WI38 (cell line): ENCODE measurements at regions not wholly inside any gene's neighbourhood (a gene's known extent, or its start where the extent isn't known, plus 50 kb on each side); places are given as distances from the start of the nearest gene placed in this dataset.

Experiments used
- H3K4me3 ChIP-seq: 2 replicates; pipeline ENCODE4 v1.5.1; 2011; ENCODE audit warnings: low read depth, mild to moderate bottlenecking, control low read depth, low read length
- TF ChIP-seq, protein P1 (sequence below): IDR thresholded peaks from 2 replicates; pipeline ENCODE4 v1.5.1; 2012; ENCODE audit warnings: low read depth, mild to moderate bottlenecking, control low read depth, low read length

GRCh38 chr7:113247198-113247597 is 128.8 kb upstream of the SMIM30 start:
- no peak overlapping the region for H3K4me3 ChIP-seq
- TF ChIP-seq, protein P1, sequence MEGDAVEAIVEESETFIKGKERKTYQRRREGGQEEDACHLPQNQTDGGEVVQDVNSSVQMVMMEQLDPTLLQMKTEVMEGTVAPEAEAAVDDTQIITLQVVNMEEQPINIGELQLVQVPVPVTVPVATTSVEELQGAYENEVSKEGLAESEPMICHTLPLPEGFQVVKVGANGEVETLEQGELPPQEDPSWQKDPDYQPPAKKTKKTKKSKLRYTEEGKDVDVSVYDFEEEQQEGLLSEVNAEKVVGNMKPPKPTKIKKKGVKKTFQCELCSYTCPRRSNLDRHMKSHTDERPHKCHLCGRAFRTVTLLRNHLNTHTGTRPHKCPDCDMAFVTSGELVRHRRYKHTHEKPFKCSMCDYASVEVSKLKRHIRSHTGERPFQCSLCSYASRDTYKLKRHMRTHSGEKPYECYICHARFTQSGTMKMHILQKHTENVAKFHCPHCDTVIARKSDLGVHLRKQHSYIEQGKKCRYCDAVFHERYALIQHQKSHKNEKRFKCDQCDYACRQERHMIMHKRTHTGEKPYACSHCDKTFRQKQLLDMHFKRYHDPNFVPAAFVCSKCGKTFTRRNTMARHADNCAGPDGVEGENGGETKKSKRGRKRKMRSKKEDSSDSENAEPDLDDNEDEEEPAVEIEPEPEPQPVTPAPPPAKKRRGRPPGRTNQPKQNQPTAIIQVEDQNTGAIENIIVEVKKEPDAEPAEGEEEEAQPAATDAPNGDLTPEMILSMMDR, result no peak

DNA sequence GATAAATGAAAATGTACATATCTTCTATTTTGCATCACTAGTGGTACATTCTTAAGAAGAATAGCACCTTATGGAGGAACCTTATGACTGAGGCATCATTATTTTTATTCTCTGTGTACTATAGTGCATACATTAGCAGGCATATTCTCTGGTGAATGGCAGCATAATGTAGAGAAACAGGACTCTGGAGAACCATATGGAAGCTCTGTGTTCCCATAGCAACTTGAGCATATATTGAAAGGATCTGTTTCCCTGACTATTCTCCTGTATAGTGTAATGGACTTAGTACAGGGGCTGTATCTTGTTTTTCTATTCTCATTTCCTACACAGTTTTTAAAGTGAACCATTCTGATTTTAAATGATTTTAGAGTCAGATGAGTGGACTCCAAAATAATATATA is 128.4 kb upstream of the SMIM30 start:
- TF ChIP-seq, protein P1, result no peak

DNA sequence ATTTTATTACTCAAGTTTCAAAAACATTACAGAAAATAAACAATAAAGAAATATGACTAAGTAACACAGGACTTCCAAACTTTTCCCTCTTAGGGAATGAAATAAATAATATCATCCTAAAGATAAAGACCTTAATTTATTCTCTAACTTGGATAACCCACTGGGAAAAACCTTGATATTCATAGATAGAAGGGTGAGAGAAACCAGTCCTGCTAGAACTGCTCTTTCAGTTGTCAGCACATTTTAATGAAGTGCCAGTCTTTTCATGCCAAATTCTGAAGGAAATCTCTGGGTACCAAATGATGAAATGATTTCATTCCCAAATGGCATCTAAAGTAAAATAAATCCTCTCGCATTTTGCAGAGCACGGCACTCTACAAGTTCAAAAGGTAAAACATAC is 114.5 kb upstream of the SMIM30 start:
- H3K4me3 ChIP-seq, result no peak overlapping the region
- TF ChIP-seq, protein P1, result no peak

More for the DNA sequence above, 128.4 kb upstream of the SMIM30 start:
- H3K4me3 ChIP-seq, result no peak overlapping the region

GRCh38 chr7:113230691-113231090 is 112.3 kb upstream of the SMIM30 start:
- TF ChIP-seq, protein P1, result no peak
- H3K4me3 ChIP-seq, result no peak overlapping the region

DNA sequence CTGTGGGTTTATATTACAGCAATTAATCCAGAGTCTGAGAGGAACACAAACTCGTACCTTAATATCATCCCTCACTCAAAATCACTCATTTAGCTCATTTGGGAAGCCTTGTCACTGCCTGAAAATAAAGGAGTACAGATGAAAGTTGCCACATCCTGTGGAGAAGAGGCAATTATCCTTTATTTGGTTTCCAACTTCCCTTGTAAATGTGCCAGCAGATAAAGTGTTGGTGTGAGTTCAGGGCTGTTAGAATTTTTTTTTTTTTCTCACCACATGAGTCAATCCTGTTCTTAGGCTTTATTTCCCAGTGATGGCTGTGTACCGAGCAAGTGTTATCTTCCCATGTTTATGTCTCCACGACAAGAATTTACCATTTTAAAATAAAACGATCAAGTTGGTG is 99.0 kb upstream of the SMIM30 start:
- TF ChIP-seq, protein P1, result no peak
- no peak overlapping the region for H3K4me3 ChIP-seq

DNA sequence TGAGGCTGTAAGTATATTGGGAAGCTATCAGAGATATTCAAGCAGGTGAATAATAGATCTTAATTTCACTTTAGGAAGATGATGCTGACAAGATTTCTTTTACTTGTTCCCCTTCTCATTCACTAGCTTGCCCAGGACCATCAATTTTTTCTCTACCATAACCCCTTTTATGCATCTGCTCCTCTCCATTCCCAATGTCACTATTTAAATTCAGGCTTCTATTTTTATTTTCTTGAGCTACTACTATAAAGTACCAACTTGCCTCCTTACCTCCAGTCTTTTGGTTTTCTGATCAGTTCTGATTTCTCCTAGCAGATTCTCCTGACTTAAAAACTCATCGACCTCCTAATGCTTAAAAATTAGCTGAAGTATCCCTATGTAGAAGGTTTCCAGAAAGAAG is 97.7 kb upstream of the SMIM30 start:
- TF ChIP-seq, protein P1, result no peak
- no peak overlapping the region for H3K4me3 ChIP-seq

DNA sequence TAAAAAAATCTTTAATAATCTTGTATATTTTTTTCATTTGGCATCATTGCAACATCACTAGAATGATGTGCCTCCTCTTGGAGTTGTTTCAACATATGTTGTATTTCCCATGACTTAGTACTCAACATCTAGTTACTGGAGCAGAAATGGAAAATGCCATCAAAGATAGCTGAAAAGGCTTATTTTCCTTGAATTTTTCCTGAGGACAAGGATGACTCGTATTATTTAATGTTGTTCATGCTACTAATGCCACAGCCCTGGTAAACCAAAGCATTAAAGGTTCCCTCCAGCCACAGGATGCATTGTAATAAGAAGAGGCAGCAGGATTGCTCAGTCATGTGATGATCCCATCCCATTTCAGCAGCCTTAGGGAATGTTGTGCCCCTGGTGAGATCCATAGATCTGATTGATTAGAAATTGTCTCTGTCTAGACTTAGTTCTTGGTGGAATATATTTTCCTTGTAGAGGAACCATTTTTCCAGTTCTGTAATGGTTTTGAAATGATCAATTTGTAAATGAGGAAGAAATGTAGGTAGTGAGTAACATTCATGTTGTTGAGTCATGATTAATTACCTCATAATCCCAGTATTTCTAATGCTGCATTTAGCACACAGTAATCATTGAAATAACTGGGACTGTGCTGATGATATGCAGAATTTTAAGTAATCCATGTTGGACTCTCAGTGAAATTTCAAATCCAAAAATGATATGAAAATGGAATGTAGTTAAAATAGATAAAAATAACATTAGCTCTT is 91.3 kb upstream of the SMIM30 start:
- no peak overlapping the region for H3K4me3 ChIP-seq
- TF ChIP-seq, protein P1, result no peak
